ENCODE measurements at regions not wholly inside any gene's neighbourhood (a gene's known extent, or its start where the extent isn't known, plus 50 kb on each side); places are given as distances from the start of the nearest gene placed in this dataset.

- Mint-ChIP-seq H3K36me3 (ENCODE audit: low read depth) (no peaks in the 10 kb centered on the region), H3K4me3 (no peak overlapping the region), H3K27me3 (ENCODE audit: insufficient read depth) (no peaks in the 10 kb centered on the region)
Measured at GRCh38 chr7:83306502-83306901, 143.8 kb upstream of the PCLO start.

DNA sequence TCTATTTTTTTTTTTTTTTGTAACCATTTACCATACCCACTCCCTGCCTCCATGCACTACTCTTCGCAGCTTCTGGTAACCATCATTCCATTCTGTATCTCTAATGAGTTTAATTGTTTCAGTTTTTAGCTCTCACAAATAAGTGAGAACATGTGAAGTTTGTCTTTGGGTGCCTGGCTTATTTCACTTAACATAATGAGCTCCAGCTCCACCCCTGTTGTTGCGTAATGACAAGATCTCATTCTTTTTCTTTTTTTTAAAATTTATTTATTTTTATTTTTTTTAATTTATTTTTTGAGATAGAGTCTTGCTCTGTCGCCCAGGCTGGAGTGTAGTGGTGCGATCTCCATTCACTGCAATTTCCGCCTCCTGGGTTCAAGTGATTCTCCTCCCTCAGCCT, 142.3 kb upstream of the PCLO start:
- TF ChIP-seq, protein P1, sequence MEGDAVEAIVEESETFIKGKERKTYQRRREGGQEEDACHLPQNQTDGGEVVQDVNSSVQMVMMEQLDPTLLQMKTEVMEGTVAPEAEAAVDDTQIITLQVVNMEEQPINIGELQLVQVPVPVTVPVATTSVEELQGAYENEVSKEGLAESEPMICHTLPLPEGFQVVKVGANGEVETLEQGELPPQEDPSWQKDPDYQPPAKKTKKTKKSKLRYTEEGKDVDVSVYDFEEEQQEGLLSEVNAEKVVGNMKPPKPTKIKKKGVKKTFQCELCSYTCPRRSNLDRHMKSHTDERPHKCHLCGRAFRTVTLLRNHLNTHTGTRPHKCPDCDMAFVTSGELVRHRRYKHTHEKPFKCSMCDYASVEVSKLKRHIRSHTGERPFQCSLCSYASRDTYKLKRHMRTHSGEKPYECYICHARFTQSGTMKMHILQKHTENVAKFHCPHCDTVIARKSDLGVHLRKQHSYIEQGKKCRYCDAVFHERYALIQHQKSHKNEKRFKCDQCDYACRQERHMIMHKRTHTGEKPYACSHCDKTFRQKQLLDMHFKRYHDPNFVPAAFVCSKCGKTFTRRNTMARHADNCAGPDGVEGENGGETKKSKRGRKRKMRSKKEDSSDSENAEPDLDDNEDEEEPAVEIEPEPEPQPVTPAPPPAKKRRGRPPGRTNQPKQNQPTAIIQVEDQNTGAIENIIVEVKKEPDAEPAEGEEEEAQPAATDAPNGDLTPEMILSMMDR (IDR thresholded peaks at IDR 0.05): no peak
- no peaks in the 10 kb centered on the region for H3K36me3 Mint-ChIP-seq (ENCODE audit: low read depth)
- peaks cover 21% of the 10 kb centered on the region for H3K9me3 Mint-ChIP-seq
- H3K27me3 Mint-ChIP-seq (ENCODE audit: insufficient read depth): no peaks in the 10 kb centered on the region
- H3K27ac Mint-ChIP-seq: no peak overlapping the region
- H3K4me3 Mint-ChIP-seq: no peak overlapping the region
- H3K4me1 Mint-ChIP-seq (ENCODE audit: low read depth): no peaks in the 10 kb centered on the region
- DNase-seq: no peak

More at GRCh38 chr7:83306502-83306901, 143.8 kb upstream of the PCLO start:
- Mint-ChIP-seq H3K9me3 (peaks cover 20% of the 10 kb centered on the region), H3K27ac (no peak overlapping the region), H3K4me1 (ENCODE audit: low read depth) (no peaks in the 10 kb centered on the region)
- DNase-seq: no peak
- TF ChIP-seq, protein P1 (IDR thresholded peaks at IDR 0.05): no peak

GRCh38 chr7:83301416-83301815, 138.7 kb upstream of the PCLO start:
- H3K4me3 Mint-ChIP-seq: no peak overlapping the region
- H3K9me3 Mint-ChIP-seq: peaks cover 14% of the 10 kb centered on the region
- H3K36me3 Mint-ChIP-seq (ENCODE audit: low read depth): no peaks in the 10 kb centered on the region
- no peaks in the 10 kb centered on the region for H3K27me3 Mint-ChIP-seq (ENCODE audit: insufficient read depth)
- H3K4me1 Mint-ChIP-seq (ENCODE audit: low read depth): no peaks in the 10 kb centered on the region
- DNase-seq: no peak
- no peak overlapping the region for H3K27ac Mint-ChIP-seq
- TF ChIP-seq, protein P1 (IDR thresholded peaks at IDR 0.05): no peak

GRCh38 chr7:83290211-83290610, 127.5 kb upstream of the PCLO start:
- no peaks in the 10 kb centered on the region for H3K27me3 Mint-ChIP-seq (ENCODE audit: insufficient read depth)
- H3K27ac Mint-ChIP-seq: no peak overlapping the region
- H3K4me3 Mint-ChIP-seq: no peak overlapping the region
- H3K36me3 Mint-ChIP-seq (ENCODE audit: low read depth): no peaks in the 10 kb centered on the region
- peaks cover 5% of the 10 kb centered on the region; the same call in 1 of the 2 replicates for H3K9me3 Mint-ChIP-seq
- H3K4me1 Mint-ChIP-seq (ENCODE audit: low read depth): no peaks in the 10 kb centered on the region
- TF ChIP-seq, protein P1 (IDR thresholded peaks at IDR 0.05): no peak
- no peak for DNase-seq

GRCh38 chr7:83289419-83289993, 126.8 kb upstream of the PCLO start:
- TF ChIP-seq, protein P1 (IDR thresholded peaks at IDR 0.05): no peak
- H3K9me3 Mint-ChIP-seq: peaks cover 5% of the 10 kb centered on the region; the same call in 1 of the 2 replicates
- H3K36me3 Mint-ChIP-seq (ENCODE audit: low read depth): no peaks in the 10 kb centered on the region
- H3K4me3 Mint-ChIP-seq: no peak overlapping the region
- DNase-seq: no peak
- H3K27ac Mint-ChIP-seq: no peak overlapping the region
- no peaks in the 10 kb centered on the region for H3K27me3 Mint-ChIP-seq (ENCODE audit: insufficient read depth)
- no peaks in the 10 kb centered on the region for H3K4me1 Mint-ChIP-seq (ENCODE audit: low read depth)

DNA sequence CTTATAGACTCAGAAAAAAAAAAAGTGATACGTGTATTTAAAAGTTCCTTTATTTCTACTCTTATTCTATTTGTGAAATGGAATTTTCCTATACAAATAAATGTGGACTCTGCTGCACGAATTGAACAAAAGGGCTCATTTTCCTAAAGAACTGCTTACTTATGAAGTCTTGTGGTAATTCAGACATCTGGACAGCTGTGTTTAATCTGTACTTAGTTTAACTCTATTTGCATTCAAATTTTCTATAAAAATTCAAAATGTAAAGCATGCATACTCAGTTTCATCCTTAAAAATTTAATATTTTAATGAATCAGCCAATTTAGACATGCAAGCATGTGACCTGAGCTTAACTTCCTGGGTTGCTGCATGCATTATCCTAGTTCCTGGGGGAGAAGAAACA, 118.0 kb upstream of the PCLO start:
- Mint-ChIP-seq H3K27me3 (ENCODE audit: insufficient read depth) (no peaks in the 10 kb centered on the region), H3K4me3 (no peak overlapping the region), H3K27ac (no peak overlapping the region), H3K36me3 (ENCODE audit: low read depth) (no peaks in the 10 kb centered on the region), H3K9me3 (peaks cover 21% of the 10 kb centered on the region), H3K4me1 (ENCODE audit: low read depth) (no peaks in the 10 kb centered on the region)
- TF ChIP-seq, protein P1 (IDR thresholded peaks at IDR 0.05): no peak
- DNase-seq: no peak
